CD14-positive monocyte (primary cell): ENCODE measurements at regions not wholly inside any gene's neighbourhood (a gene's known extent, or its start where the extent isn't known, plus 50 kb on each side); places are given as distances from the start of the nearest gene placed in this dataset.

Source experiments
- DNase-seq, 3 donors: peaks; one replicate each; pipeline ENCODE4 v3.0.0-alpha.2; 2011 to 2022
- H2AFZ ChIP-seq: 2 replicates; pipeline ENCODE4 v1.6.0; 2012; ENCODE audit warnings: mild to moderate bottlenecking, low read depth, low read length, inconsistent platforms; ENCODE audit not compliant: insufficient read depth, poor library complexity, severe bottlenecking
- H3K27ac ChIP-seq, 2 donors: 1 replicate in 1 of 2; 2 replicates in 1 of 2; pipeline ENCODE4 v1.5.1; 2012 to 2013; ENCODE audit warnings: low read length in 2 of 2, control low read depth in 1 of 2, inconsistent platforms in 1 of 2, low read depth in 1 of 2, mild to moderate bottlenecking in 1 of 2
- H3K27me3 ChIP-seq, 2 donors: one replicate each; pipeline versions ENCODE4 v1.6.0 to v1.6.1; 2011 to 2013; ENCODE audit warnings: low read length in 2 of 2; ENCODE audit not compliant: control insufficient read depth in 2 of 2, insufficient read depth in 2 of 2
- H3K36me3 ChIP-seq, 2 donors: replicated peaks in 1 of 2; 1 replicate in 1 of 2; 2 replicates in 1 of 2; pipeline versions ENCODE4 v1.5.1 to v1.6.1; 2012 to 2013; ENCODE audit warnings: low read length in 2 of 2, control low read depth in 1 of 2, inconsistent platforms in 1 of 2, mild to moderate bottlenecking in 1 of 2; ENCODE audit not compliant: insufficient read depth in 2 of 2, control insufficient read depth in 1 of 2
- H3K4me1 ChIP-seq, 2 donors: 1 replicate in 1 of 2; 2 replicates in 1 of 2; pipeline versions ENCODE4 v1.5.1 to v1.6.1; 2012 to 2013; ENCODE audit warnings: low read length in 2 of 2, control low read depth in 1 of 2, inconsistent platforms in 1 of 2, mild to moderate bottlenecking in 1 of 2, moderate library complexity in 1 of 2; ENCODE audit not compliant: insufficient read depth in 2 of 2, control insufficient read depth in 1 of 2
- H3K4me2 ChIP-seq: replicated peaks from 2 replicates; pipeline ENCODE3; 2012; ENCODE audit warnings: low read length, moderate library complexity, mild to moderate bottlenecking; ENCODE audit not compliant: poor library complexity, severe bottlenecking; ENCODE audit errors: extremely low read depth
- H3K4me3 ChIP-seq, 3 experiments: fragments of 200-600 bp in 1 of 3; sonication (generic) in 1 of 3; replicated peaks in 1 of 3; 1 replicate in 2 of 3; 2 replicates in 1 of 3; pipeline ENCODE4 v1.5.1; 2011 to 2013; ENCODE audit warnings: low read length in 3 of 3, mild to moderate bottlenecking in 3 of 3, control low read depth in 2 of 3, low read depth in 2 of 3, inconsistent platforms in 1 of 3, moderate library complexity in 1 of 3
- H3K79me2 ChIP-seq: 2 replicates; pipeline ENCODE4 v1.6.0; 2012; ENCODE audit warnings: mild to moderate bottlenecking, control low read depth, inconsistent platforms, low read length, moderate library complexity; ENCODE audit not compliant: insufficient read depth
- H3K9ac ChIP-seq: 2 replicates; pipeline ENCODE4 v1.6.0; 2017; ENCODE audit warnings: low read length, mild to moderate bottlenecking; ENCODE audit not compliant: insufficient read depth, poor library complexity, severe bottlenecking
- H3K9me3 ChIP-seq, 2 donors: replicated peaks in 1 of 2; 1 replicate in 1 of 2; 2 replicates in 1 of 2; pipeline versions ENCODE4 v1.5.1 to v1.6.1; 2012 to 2013; ENCODE audit warnings: low read length in 2 of 2, control low read depth in 1 of 2; ENCODE audit not compliant: control insufficient read depth in 1 of 2, insufficient read depth in 1 of 2
- H4K20me1 ChIP-seq: 2 replicates; pipeline ENCODE4 v1.6.0; 2012; ENCODE audit warnings: mild to moderate bottlenecking, low read length, control low read depth, moderate library complexity; ENCODE audit not compliant: insufficient read depth
- H3K27ac Mint-ChIP-seq, 7 donors: one replicate each; pipeline ENCODE4 v1.8.0; 2020; ENCODE audit warnings: mild to moderate bottlenecking in 7 of 7, mixed read lengths in 7 of 7, moderate library complexity in 6 of 7, inconsistent platforms in 2 of 7
- H3K27me3 Mint-ChIP-seq, 3 donors: one replicate each; pipeline ENCODE4 v1.8.0; 2021 to 2022; ENCODE audit warnings: low read depth in 3 of 3, mild to moderate bottlenecking in 3 of 3, mixed read lengths in 3 of 3, moderate library complexity in 3 of 3, inconsistent platforms in 1 of 3
- H3K36me3 Mint-ChIP-seq, 2 donors: one replicate each; pipeline ENCODE4 v1.8.0; 2020; ENCODE audit warnings: mixed read lengths in 2 of 2, inconsistent platforms in 1 of 2, mild to moderate bottlenecking in 1 of 2
- H3K4me1 Mint-ChIP-seq: one replicate; pipeline ENCODE4 v1.8.0; 2020; ENCODE audit warnings: mild to moderate bottlenecking, mixed read lengths
- H3K4me3 Mint-ChIP-seq, 2 donors: one replicate each; pipeline ENCODE4 v1.8.0; 2020; ENCODE audit warnings: mild to moderate bottlenecking in 2 of 2, mixed read lengths in 2 of 2, moderate library complexity in 1 of 2
- H3K9me3 Mint-ChIP-seq, 7 donors: one replicate each; pipeline ENCODE4 v1.8.0; 2020 to 2022; ENCODE audit warnings: mixed read lengths in 7 of 7, mild to moderate bottlenecking in 6 of 7, moderate library complexity in 6 of 7, inconsistent platforms in 2 of 7
- WGBS: methylation state at CpG from one replicate; pipeline ENCODE4 v1.1.5; 2013; ENCODE audit warnings: missing lambda C conversion rate; ENCODE audit not compliant: insufficient coverage; 5-methylcytosine and 5-hydroxymethylcytosine counted together
- intact Hi-C, 2 donors: fragments of 100-400 bp; cut with micrococcal nuclease; formaldehyde crosslinking; loops; one replicate each; pipeline versions ENCODE4 v1.15.0 to v1.15.1; 2023
- TF ChIP-seq, protein P1 (sequence below): fragments of 200-600 bp; IDR thresholded peaks from one replicate; pipeline ENCODE4 v1.8.0; 2022; ENCODE audit warnings: antibody characterized with exemption, mild to moderate bottlenecking

DNA sequence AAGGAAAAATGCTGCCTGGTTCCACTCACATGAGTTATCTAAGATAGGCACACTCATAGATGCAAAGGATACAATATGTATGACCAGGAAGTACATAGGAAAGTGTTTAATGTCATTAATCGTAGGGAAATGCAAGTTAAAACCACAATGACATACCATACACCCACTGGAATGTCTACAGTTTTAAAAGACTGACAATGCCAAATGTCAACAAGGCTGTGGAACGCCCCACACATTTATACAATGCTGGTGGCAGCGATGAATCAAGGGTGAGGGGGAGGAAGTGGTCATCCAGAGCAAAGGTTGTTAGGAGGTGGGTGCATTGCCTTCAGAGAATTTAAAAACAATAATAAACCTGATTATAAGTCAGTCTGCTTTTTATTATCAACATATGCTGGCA, 437.8 kb downstream of the ARHGEF28 start:
- no peak overlapping the region for H3K27ac Mint-ChIP-seq
- Histone ChIP-seq H3K4me2 (no peak overlapping the region), H3K79me2 (no peaks in the 10 kb centered on the region), H3K27ac (no peak overlapping the region), H3K27me3 (no peaks in the 10 kb centered on the region), H3K4me1 (no peaks in the 10 kb centered on the region), H3K9me3 (no peaks in the 10 kb centered on the region), H3K36me3 (no peaks in the 10 kb centered on the region), H3K9ac (no peak overlapping the region), H4K20me1 (no peaks in the 10 kb centered on the region), H3K4me3 (no peak overlapping the region), H2AFZ (no peak overlapping the region)
- no peak for DNase-seq
- no CpG with 5 or more reads among the region's 3 CpGs for WGBS
- intact Hi-C loops, result no loop called here
- H3K27me3 Mint-ChIP-seq, result no peaks in the 10 kb centered on the region
- H3K9me3 Mint-ChIP-seq, result no peaks in the 10 kb centered on the region
- H3K36me3 Mint-ChIP-seq, result no peaks in the 10 kb centered on the region
- H3K4me1 Mint-ChIP-seq, result no peaks in the 10 kb centered on the region
- TF ChIP-seq, protein P1, sequence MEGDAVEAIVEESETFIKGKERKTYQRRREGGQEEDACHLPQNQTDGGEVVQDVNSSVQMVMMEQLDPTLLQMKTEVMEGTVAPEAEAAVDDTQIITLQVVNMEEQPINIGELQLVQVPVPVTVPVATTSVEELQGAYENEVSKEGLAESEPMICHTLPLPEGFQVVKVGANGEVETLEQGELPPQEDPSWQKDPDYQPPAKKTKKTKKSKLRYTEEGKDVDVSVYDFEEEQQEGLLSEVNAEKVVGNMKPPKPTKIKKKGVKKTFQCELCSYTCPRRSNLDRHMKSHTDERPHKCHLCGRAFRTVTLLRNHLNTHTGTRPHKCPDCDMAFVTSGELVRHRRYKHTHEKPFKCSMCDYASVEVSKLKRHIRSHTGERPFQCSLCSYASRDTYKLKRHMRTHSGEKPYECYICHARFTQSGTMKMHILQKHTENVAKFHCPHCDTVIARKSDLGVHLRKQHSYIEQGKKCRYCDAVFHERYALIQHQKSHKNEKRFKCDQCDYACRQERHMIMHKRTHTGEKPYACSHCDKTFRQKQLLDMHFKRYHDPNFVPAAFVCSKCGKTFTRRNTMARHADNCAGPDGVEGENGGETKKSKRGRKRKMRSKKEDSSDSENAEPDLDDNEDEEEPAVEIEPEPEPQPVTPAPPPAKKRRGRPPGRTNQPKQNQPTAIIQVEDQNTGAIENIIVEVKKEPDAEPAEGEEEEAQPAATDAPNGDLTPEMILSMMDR, result no peak
- H3K4me3 Mint-ChIP-seq, result no peak overlapping the region

DNA sequence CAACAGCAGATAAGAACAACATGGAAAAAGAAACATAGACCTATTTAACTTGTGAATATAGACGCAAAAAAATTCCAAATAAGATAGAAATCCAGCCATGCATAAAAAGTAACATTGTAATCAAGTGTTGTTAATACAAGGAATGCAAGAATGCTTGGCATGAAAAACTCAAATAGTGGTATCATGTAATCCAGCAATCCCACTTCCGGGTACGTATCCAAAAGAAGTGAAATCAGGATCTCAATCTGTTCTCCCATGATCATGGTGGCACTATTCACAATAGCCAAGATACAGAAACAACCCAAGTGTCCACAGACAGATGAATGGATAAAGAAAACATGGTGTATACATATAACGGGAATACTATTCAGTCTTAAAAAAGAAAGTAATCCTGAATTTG, 437.4 kb downstream of the ARHGEF28 start:
- no peaks in the 10 kb centered on the region for H3K4me1 ChIP-seq
- no peaks in the 10 kb centered on the region for H3K9me3 Mint-ChIP-seq
- H3K4me3 ChIP-seq, result no peak overlapping the region
- no peaks in the 10 kb centered on the region for H3K4me1 Mint-ChIP-seq
- TF ChIP-seq, protein P1, result no peak
- H3K4me3 Mint-ChIP-seq, result no peak overlapping the region
- H3K27ac Mint-ChIP-seq, result no peak overlapping the region
- no peak overlapping the region for H3K4me2 ChIP-seq
- H3K27ac ChIP-seq, result no peak overlapping the region
- intact Hi-C loops, result no loop called here
- no peaks in the 10 kb centered on the region for H3K9me3 ChIP-seq
- H3K36me3 Mint-ChIP-seq, result no peaks in the 10 kb centered on the region
- no peak for DNase-seq
- H3K79me2 ChIP-seq, result no peaks in the 10 kb centered on the region
- H4K20me1 ChIP-seq, result no peaks in the 10 kb centered on the region
- H3K27me3 ChIP-seq, result no peaks in the 10 kb centered on the region
- no peaks in the 10 kb centered on the region for H3K36me3 ChIP-seq
- no CpG with 5 or more reads among the region's 4 CpGs for WGBS
- H2AFZ ChIP-seq, result no peak overlapping the region
- no peaks in the 10 kb centered on the region for H3K27me3 Mint-ChIP-seq
- no peak overlapping the region for H3K9ac ChIP-seq
